HEK293T (cell line): ENCODE measurements at regions not wholly inside any gene's neighbourhood (a gene's known extent, or its start where the extent isn't known, plus 50 kb on each side); places are given as distances from the start of the nearest gene placed in this dataset.

Experiments
- ARNT ChIP-seq: fragments of 450-650 bp; IDR thresholded peaks from 2 replicates; pipeline ENCODE4 v1.6.1; 2017; ENCODE audit warnings: mild to moderate bottlenecking
- BHLHE40 ChIP-seq: fragments of 450-650 bp; IDR thresholded peaks from 2 replicates; pipeline ENCODE4 v1.6.1; 2016; ENCODE audit warnings: mild to moderate bottlenecking, moderate library complexity, borderline replicate concordance
- ELF4 ChIP-seq: fragments of 450-650 bp; IDR thresholded peaks from 2 replicates; pipeline ENCODE4 v1.6.1; 2017; ENCODE audit warnings: antibody characterized with exemption
- FOXM1 ChIP-seq: fragments of 450-650 bp; IDR thresholded peaks from 2 replicates; pipeline ENCODE4 v1.6.1; 2017; ENCODE audit warnings: mild to moderate bottlenecking, borderline replicate concordance
- NFRKB ChIP-seq: fragments of 450-650 bp; IDR thresholded peaks from 2 replicates; pipeline ENCODE4 v1.6.1; 2016; ENCODE audit warnings: mild to moderate bottlenecking, moderate library complexity
- SP1 ChIP-seq: fragments of 450-650 bp; IDR thresholded peaks from 2 replicates; pipeline ENCODE4 v1.6.1; 2017
- TARDBP ChIP-seq: fragments of 450-650 bp; IDR thresholded peaks from 2 replicates; pipeline ENCODE4 v1.6.1; 2016

GRCh38 chr11:39683951-39684554, 1775.4 kb downstream of the LRRC4C start:
- TF ChIP-seq BHLHE40 (no peak), ARNT (no peak), FOXM1 (no peak), NFRKB (no peak), TARDBP (no peak), SP1 (no peak), ELF4 (no peak)
